ENCODE measurements at regions not wholly inside any gene's neighbourhood (a gene's known extent, or its start where the extent isn't known, plus 50 kb on each side); places are given as distances from the start of the nearest gene placed in this dataset.

DNA sequence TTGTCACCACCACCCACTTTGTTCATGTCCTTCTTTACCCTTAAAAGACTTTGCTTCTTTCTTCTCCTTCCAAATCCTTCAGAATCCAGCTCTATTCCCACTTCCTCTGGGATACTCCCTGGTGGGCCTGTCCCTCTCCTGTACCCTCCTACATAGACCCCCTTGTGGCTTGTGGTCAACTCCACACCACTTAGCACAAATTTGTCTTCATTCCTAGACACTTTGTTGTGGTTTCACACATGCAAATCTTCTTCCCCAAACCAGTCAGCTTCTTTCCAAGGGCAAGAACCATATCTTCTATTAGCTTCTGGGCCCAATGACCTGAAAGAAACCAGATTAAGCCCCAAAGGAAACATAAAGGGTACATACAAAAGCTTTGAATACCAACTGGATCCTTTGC, 342.4 kb downstream of the TNS1 start:
- TF ChIP-seq, protein P1, sequence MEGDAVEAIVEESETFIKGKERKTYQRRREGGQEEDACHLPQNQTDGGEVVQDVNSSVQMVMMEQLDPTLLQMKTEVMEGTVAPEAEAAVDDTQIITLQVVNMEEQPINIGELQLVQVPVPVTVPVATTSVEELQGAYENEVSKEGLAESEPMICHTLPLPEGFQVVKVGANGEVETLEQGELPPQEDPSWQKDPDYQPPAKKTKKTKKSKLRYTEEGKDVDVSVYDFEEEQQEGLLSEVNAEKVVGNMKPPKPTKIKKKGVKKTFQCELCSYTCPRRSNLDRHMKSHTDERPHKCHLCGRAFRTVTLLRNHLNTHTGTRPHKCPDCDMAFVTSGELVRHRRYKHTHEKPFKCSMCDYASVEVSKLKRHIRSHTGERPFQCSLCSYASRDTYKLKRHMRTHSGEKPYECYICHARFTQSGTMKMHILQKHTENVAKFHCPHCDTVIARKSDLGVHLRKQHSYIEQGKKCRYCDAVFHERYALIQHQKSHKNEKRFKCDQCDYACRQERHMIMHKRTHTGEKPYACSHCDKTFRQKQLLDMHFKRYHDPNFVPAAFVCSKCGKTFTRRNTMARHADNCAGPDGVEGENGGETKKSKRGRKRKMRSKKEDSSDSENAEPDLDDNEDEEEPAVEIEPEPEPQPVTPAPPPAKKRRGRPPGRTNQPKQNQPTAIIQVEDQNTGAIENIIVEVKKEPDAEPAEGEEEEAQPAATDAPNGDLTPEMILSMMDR (conservative IDR thresholded peaks at IDR 0.05) = no peak
- no peak for TF ChIP-seq EZH2 (IDR thresholded peaks at IDR 0.05; ENCODE audit: low read depth)

Measured in PC-9 (cell line).